ENCODE measurements at regions not wholly inside any gene's neighbourhood (a gene's known extent, or its start where the extent isn't known, plus 50 kb on each side); places are given as distances from the start of the nearest gene placed in this dataset.
"Not testable (repeated sequence)": the region's sequence is repeated elsewhere in the genome, so short reads cannot be mapped to it uniquely, and the experiment has no call there.

DNA sequence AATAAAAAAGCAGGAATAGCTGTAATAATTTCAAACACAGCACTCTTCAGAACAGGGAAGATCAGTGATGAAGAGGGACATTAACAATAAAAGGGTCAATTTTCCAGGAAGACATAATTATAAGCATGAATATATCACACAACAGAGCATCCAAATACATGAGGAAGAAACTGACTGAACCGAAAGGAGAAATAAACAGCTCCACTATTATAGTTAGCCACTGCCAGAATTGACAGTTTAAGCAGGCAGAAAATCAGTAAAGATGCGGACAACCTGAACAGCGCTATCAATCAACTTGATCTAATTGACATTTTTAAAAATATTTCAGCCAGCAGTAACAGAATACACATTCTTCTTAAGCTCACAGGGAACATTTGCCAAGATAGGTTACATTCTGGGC lies 89.1 kb downstream of the MED10 start:
- TF ChIP-seq, protein P1, sequence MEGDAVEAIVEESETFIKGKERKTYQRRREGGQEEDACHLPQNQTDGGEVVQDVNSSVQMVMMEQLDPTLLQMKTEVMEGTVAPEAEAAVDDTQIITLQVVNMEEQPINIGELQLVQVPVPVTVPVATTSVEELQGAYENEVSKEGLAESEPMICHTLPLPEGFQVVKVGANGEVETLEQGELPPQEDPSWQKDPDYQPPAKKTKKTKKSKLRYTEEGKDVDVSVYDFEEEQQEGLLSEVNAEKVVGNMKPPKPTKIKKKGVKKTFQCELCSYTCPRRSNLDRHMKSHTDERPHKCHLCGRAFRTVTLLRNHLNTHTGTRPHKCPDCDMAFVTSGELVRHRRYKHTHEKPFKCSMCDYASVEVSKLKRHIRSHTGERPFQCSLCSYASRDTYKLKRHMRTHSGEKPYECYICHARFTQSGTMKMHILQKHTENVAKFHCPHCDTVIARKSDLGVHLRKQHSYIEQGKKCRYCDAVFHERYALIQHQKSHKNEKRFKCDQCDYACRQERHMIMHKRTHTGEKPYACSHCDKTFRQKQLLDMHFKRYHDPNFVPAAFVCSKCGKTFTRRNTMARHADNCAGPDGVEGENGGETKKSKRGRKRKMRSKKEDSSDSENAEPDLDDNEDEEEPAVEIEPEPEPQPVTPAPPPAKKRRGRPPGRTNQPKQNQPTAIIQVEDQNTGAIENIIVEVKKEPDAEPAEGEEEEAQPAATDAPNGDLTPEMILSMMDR (IDR thresholded peaks at IDR 0.05; ENCODE audit: low read depth, low read length): no peak
- no peak for DNase-seq (ENCODE audit: low read depth in 2 of 2)
- no peak overlapping the region for H3K4me3 ChIP-seq (replicated peaks in 1 of 2; ENCODE audit: low read depth in 2 of 2, low read length in 2 of 2)

DNA sequence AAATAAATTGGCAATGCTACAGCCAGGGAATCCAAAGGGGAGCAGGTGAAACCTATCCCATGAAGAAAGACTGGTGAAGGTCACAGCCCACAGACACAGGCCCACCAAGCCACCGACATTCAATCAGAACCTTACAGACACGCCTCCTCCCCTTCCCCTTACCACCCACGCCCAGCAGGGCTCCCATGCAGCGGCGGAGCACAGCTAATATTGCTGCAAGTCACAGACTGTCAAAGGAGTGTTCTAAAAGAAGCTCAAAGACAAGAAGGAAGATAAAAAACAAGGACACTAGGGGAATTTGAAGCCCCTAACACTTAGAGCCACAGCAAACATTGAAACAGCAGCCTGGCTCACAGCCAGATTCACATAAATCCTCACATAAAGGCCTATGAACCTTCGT lies 91.2 kb downstream of the MED10 start:
- TF ChIP-seq, protein P1 (IDR thresholded peaks at IDR 0.05; ENCODE audit: low read depth, low read length): no peak
- DNase-seq (ENCODE audit: low read depth in 2 of 2): no peak
- no peak overlapping the region for H3K4me3 ChIP-seq (replicated peaks in 1 of 2; ENCODE audit: low read depth in 2 of 2, low read length in 2 of 2)

DNA sequence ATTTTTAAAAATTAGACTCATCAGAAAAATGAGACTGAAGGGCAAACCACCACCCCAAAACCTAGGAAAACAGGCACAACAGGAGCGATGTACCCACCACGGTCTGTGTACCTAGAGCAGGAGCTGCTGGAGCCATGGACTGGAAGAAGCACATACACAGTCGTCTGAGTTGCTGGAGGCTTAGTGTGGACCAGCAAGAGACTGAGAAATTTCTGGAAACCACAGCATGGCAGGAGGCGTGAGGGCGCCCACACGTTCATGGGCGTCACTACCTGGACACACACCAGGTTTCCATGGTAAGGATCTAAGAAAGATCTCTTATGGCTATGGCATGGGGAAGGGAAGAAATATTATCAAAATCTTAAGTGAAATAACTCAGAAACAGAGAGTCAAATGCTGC lies 91.9 kb downstream of the MED10 start:
- DNase-seq (ENCODE audit: low read depth in 2 of 2): no peak
- H3K4me3 ChIP-seq (replicated peaks in 1 of 2; ENCODE audit: low read depth in 2 of 2, low read length in 2 of 2): no peak overlapping the region
- TF ChIP-seq, protein P1 (IDR thresholded peaks at IDR 0.05; ENCODE audit: low read depth, low read length): no peak

DNA sequence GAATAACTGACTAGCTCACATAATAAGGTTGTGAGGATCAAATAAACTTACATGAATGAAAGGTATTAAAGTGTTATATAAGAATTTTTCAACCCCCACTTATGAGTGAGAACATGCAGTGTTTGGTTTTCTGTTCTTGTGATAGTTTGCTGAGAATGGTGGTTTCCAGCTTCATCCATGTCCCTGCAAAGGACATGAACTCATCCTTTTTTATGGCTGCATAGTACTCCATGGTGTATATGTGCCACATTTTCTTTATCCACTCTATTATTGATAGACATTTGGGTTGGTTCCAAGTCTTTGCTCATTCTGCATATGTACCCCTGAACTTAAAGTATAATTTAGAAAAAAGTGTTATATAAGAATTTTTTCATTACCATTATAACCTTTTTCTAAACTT lies 93.9 kb downstream of the MED10 start:
- not testable (repeated sequence) for DNase-seq (ENCODE audit: low read depth in 2 of 2); H3K4me3 ChIP-seq (replicated peaks in 1 of 2; ENCODE audit: low read depth in 2 of 2, low read length in 2 of 2)

DNA sequence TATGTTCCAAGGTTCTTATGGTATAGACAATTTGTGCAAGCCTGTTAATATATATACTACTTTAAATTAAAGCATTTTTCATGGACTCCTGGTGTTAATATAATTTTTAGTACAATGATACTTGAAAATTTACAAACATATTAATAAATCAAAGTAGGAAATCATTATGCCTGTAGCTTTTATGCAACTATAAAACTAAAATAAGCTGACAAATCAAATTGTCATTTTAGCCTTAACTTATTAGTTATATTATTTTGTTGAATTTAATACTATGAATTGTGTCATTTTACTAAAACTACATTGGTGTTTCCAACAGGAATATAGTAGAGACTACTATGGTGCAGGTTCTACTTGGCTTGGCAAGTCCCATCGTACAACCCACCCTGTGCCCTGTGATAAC lies 96.0 kb downstream of the MED10 start:
- DNase-seq (ENCODE audit: low read depth in 2 of 2): no peak
- TF ChIP-seq, protein P1 (IDR thresholded peaks at IDR 0.05; ENCODE audit: low read depth, low read length): no peak
- no peak overlapping the region for H3K4me3 ChIP-seq (replicated peaks in 1 of 2; ENCODE audit: low read depth in 2 of 2, low read length in 2 of 2)

DNA sequence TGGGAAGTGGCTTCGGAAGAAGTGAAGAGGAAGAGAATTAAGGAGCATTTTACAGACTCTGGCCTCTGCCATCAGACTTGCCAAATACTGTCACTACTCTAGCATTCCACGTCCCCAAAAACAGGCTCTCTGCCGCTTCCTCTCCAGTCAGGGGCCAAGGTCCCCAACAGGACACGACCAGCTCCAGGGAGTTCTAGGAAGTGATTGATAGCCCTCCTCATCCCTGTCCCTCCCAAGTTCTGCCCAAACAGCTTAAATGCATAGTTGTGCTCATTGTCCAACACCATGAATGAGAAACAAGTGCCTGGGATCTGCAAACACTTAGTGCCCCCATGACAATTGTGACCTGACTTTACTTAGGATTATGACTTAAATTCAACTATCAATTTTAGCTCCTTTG lies 96.5 kb downstream of the MED10 start:
- no peak overlapping the region for H3K4me3 ChIP-seq (replicated peaks in 1 of 2; ENCODE audit: low read depth in 2 of 2, low read length in 2 of 2)
- TF ChIP-seq, protein P1 (IDR thresholded peaks at IDR 0.05; ENCODE audit: low read depth, low read length): no peak
- no peak for DNase-seq (ENCODE audit: low read depth in 2 of 2)

DNA sequence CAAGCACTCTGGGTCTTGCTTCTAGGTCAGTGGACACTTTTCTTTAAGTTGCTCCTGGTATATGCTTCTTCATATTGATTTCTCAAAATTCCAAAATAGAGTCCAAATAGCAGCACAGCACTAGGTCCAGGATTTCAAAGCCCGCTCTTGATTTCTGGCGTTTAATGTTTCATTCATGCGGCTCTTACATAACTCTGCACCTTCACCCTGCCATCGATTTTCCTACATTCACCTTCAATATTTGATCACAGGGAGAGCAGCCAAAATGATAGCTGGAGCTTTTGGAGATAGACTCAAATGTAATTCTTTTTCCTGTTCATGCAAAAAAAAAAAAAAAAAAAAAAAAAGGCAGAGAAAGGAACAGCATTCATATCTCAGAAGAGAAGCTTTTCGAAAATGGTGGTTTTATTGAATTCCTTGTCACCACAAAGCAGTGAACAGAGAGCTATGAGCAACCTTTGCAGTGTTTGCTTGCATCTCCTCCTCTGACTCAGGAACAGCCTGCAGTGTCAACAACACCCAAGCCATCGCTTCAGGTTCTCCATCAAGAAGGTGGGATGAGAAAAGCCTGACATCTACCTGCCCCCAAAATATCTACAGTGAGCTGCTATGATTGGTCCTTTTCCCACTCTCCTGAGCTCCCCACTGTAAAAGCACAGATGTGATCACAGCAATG lies 97.8 kb downstream of the MED10 start:
- no peak overlapping the region for H3K4me3 ChIP-seq (replicated peaks in 1 of 2; ENCODE audit: low read depth in 2 of 2, low read length in 2 of 2)
- TF ChIP-seq, protein P1 (IDR thresholded peaks at IDR 0.05; ENCODE audit: low read depth, low read length): no peak
- no peak for DNase-seq (ENCODE audit: low read depth in 2 of 2)
